K562 (cell line): ENCODE measurements at regions not wholly inside any gene's neighbourhood (a gene's known extent, or its start where the extent isn't known, plus 50 kb on each side); places are given as distances from the start of the nearest gene placed in this dataset.
"Not testable (repeated sequence)": the region's sequence is repeated elsewhere in the genome, so short reads cannot be mapped to it uniquely, and the experiment has no call there.

ENCODE experiments used
- ATAC-seq: fragments of 200-7000 bp; cut with Tn5 transposase; 3 replicates; pipeline ENCODE4 v1.9.1; 2020; ENCODE audit warnings: moderate library complexity
- BruUV-seq: library from RNA; stranded (reverse); fragments of 400-500 nt; replicated peaks from 2 replicates; lab custom pipeline; 2021; lab: Mats Ljungman, UMichigan
- CTCF ChIA-PET: fragments of 300-600 bp; formaldehyde crosslinking; extraction: SDS; loops from one replicate; lab custom pipeline; 2021; ENCODE audit warnings: low intra/inter-chr PET ratio; lab: Yijun Ruan, JAX
- POLR2A ChIA-PET: fragments of 300-600, 350-650 bp; sonication (Branson Sonifier 250); formaldehyde crosslinking; extraction: SDS; loops from one replicate; lab custom pipeline; 2021; ENCODE audit warnings: antibody characterized with exemption, inconsistent platforms; lab: Yijun Ruan, JAX
- DNase-seq, 4 experiments: peaks; one replicate each; pipeline versions ENCODE4 v3.0.0 to v3.0.0-alpha.2; 2011 to 2018; ENCODE audit warnings: low spot score in 3 of 4, mixed read lengths in 3 of 4; ENCODE audit errors: extremely low read depth in 1 of 4
- FAIRE-seq: peaks from 2 replicates; lab custom pipeline; 2011; peaks lifted over from hg19 to GRCh38; lab: Jason Lieb, UNC
- H2AFZ ChIP-seq: 2 replicates; pipeline ENCODE4 v1.6.0; 2011; ENCODE audit warnings: low read depth, low read length, control low read depth, inconsistent platforms
- H3K27ac ChIP-seq: fragments of 200-600 bp; 3 replicates; pipeline ENCODE4 v1.8.0; 2011; ENCODE audit warnings: low read depth, mild to moderate bottlenecking, control low read depth, inconsistent platforms, low read length, moderate library complexity, mixed read lengths; ENCODE audit errors: extremely low read depth
- H3K27me3 ChIP-seq, 2 experiments: fragments of 300-600 bp in 1 of 2; 2 replicates in 1 of 2; 3 replicates in 1 of 2; pipeline versions ENCODE4 v1.6.0 to v1.8.0; 2011; ENCODE audit warnings: inconsistent platforms in 2 of 2, low read length in 2 of 2, mild to moderate bottlenecking in 1 of 2, mixed read lengths in 1 of 2, moderate library complexity in 1 of 2; ENCODE audit not compliant: control insufficient read depth in 2 of 2, insufficient read depth in 2 of 2
- H3K36me3 ChIP-seq: fragments of 300-600 bp; 3 replicates; pipeline ENCODE4 v1.8.0; 2011; ENCODE audit warnings: mild to moderate bottlenecking, low read length, inconsistent platforms; ENCODE audit not compliant: control insufficient read depth, insufficient read depth
- H3K4me1 ChIP-seq, 2 experiments: fragments of 200-600 bp in 1 of 2; replicated peaks in 1 of 2; 2 replicates in 1 of 2; 3 replicates in 1 of 2; pipeline versions ENCODE4 v1.5.1 to v1.8.0; 2011; ENCODE audit warnings: inconsistent platforms in 2 of 2, low read length in 2 of 2, mild to moderate bottlenecking in 1 of 2, mixed read lengths in 1 of 2, moderate library complexity in 1 of 2; ENCODE audit not compliant: control insufficient read depth in 2 of 2, insufficient read depth in 2 of 2
- H3K4me2 ChIP-seq: 2 replicates; pipeline ENCODE4 v1.6.1; 2011; ENCODE audit warnings: low read length, control low read depth, inconsistent platforms, mixed read lengths; ENCODE audit not compliant: insufficient read depth
- H3K4me3 ChIP-seq: fragments of 200-600 bp; sonication (generic), shearing (Covaris generic); 2 replicates; pipeline ENCODE4 v1.5.1; 2016; ENCODE audit warnings: control low read depth, inconsistent platforms
- H3K79me2 ChIP-seq: fragments of 200-600 bp; 3 replicates; pipeline ENCODE4 v1.8.0; 2011; ENCODE audit warnings: low read length, inconsistent platforms; ENCODE audit not compliant: control insufficient read depth, insufficient read depth
- H3K9ac ChIP-seq, 2 experiments: 2 replicates each; pipeline versions ENCODE4 v1.6.0 to v1.6.1; 2011; ENCODE audit warnings: low read depth in 2 of 2, low read length in 2 of 2, control low read depth in 1 of 2, inconsistent platforms in 1 of 2, mild to moderate bottlenecking in 1 of 2, mixed read lengths in 1 of 2; ENCODE audit not compliant: insufficient read depth in 1 of 2
- H3K9me1 ChIP-seq: one replicate; pipeline ENCODE4 v1.6.0; 2011; ENCODE audit warnings: inconsistent platforms, mild to moderate bottlenecking, low read length, moderate library complexity; ENCODE audit not compliant: control insufficient read depth, insufficient read depth
- H3K9me3 ChIP-seq: replicated peaks from 2 replicates; pipeline ENCODE4 v1.5.1; 2011; ENCODE audit warnings: low read depth, low read length, inconsistent platforms; ENCODE audit not compliant: control insufficient read depth, insufficient read depth
- H4K20me1 ChIP-seq: replicated peaks from 2 replicates; pipeline ENCODE4 v1.6.1; 2011; ENCODE audit warnings: low read length, inconsistent platforms, mixed read lengths; ENCODE audit not compliant: control insufficient read depth, insufficient read depth
- BCL6 ChIP-seq: fragments of 250-450 bp; sonication (Bioruptor Pico); IDR thresholded peaks from 2 replicates; pipeline ENCODE4 v1.4.0; 2020
- CBFA2T3 ChIP-seq: fragments of 450-650 bp; IDR thresholded peaks from 2 replicates; pipeline ENCODE4 v1.6.1; 2017
- FOSL1 ChIP-seq: fragments of 200-800 bp; sonication (Bioruptor generic); conservative IDR thresholded peaks from 2 replicates; pipeline ENCODE4 v1.6.1; 2016; ENCODE audit warnings: missing genetic modification characterization, missing compliant biosample characterization
- GABPB2 ChIP-seq: fragments of 250-450 bp; sonication (Bioruptor Pico); conservative IDR thresholded peaks from 2 replicates; pipeline ENCODE4 v1.5.1; 2021; ENCODE audit warnings: mild to moderate bottlenecking
- NUFIP1 ChIP-seq: fragments of 450-650 bp; IDR thresholded peaks from 2 replicates; pipeline ENCODE4 v1.6.1; 2018; ENCODE audit not compliant: partially characterized antibody
- TAF7 ChIP-seq: fragments of 450-650 bp; IDR thresholded peaks from 2 replicates; pipeline ENCODE4 v1.6.1; 2016; ENCODE audit warnings: missing genetic modification characterization, missing compliant biosample characterization
- ZNF133 ChIP-seq: fragments of 250-450 bp; sonication (Bioruptor Pico); IDR thresholded peaks from 2 replicates; pipeline ENCODE4 v1.4.0; 2020; ENCODE audit warnings: mild to moderate bottlenecking
- ZNF512 ChIP-seq: IDR thresholded peaks from 2 replicates; pipeline ENCODE4 v1.6.1; 2016; ENCODE audit warnings: missing genetic modification characterization, missing compliant biosample characterization
- in situ Hi-C: fragments of 300-500 bp; cut with MboI; formaldehyde crosslinking; loops from 4 replicates; pipeline ENCODE4 v1.15.0; 2018; ENCODE audit warnings: inconsistent platforms, mixed read lengths
- intact Hi-C: fragments of 100-400 bp; cut with micrococcal nuclease; formaldehyde crosslinking; loops from 2 replicates; pipeline ENCODE4 v1.14.2; 2022

GRCh38 chr2:126275098-126275497 is 380.9 kb upstream of the GYPC start (continued):
- TF ChIP-seq NUFIP1 (no peak), GABPB2 (no peak), BCL6 (CRISPR knock-in tag) (no peak), ZNF133 (no peak), CBFA2T3 (peak; percentile 41), FOSL1 (tag) (no peak), TAF7 (tag) (no peak)

- in situ Hi-C loops, H3K4me3 ChIP-seq, BruUV-seq, H3K9me1 ChIP-seq, FAIRE-seq, intact Hi-C loops, H2AFZ ChIP-seq, H3K9ac ChIP-seq, H3K4me2 ChIP-seq, H3K9me3 ChIP-seq, H3K79me2 ChIP-seq, H3K27me3 ChIP-seq, H3K27ac ChIP-seq, ATAC-seq, DNase-seq, CTCF ChIA-PET, H3K36me3 ChIP-seq, H4K20me1 ChIP-seq, H3K4me1 ChIP-seq: not testable (repeated sequence)
- POLR2A ChIA-PET, result interaction anchor here (0.6 to 1.3 kb wide), 2 partner anchors 9 to 746 kb away, joined by 3 to 4 read pairs; no protein-coding TSS in a partner anchor
- peak; percentile 69 for TF ChIP-seq ZNF512
These were observed 379.7 kb upstream of the GYPC start for GRCh38 chr2:126276268-126276667.
